B cell (primary cell): ENCODE measurements at regions not wholly inside any gene's neighbourhood (a gene's known extent, or its start where the extent isn't known, plus 50 kb on each side); places are given as distances from the start of the nearest gene placed in this dataset.
"Not testable (repeated sequence)": the region's sequence is repeated elsewhere in the genome, so short reads cannot be mapped to it uniquely, and the experiment has no call there.

ENCODE experiments used
- ATAC-seq: fragments of 200-7000 bp; cut with Tn5 transposase; one replicate; pipeline ENCODE4 v1.10.0; 2021; ENCODE audit warnings: low read depth, mild to moderate bottlenecking, moderate number of reproducible peaks, moderate library complexity
- CTCF ChIA-PET: fragments of 350-600 bp; sonication (Branson Sonifier 250); formaldehyde crosslinking; loops from one replicate; lab custom pipeline; 2021; ENCODE audit warnings: antibody characterized with exemption, inconsistent platforms; lab: Charles Lee
- POLR2A ChIA-PET: fragments of 350-600 bp; sonication (Branson Sonifier 250); formaldehyde crosslinking; loops from one replicate; lab custom pipeline; 2021; ENCODE audit warnings: antibody characterized with exemption; lab: Charles Lee
- DNase-seq: peaks from one replicate; pipeline ENCODE4 v3.0.0; 2013
- H2AFZ ChIP-seq: 2 replicates; pipeline ENCODE4 v1.6.1; 2012; ENCODE audit warnings: mild to moderate bottlenecking, low read depth, low read length; ENCODE audit not compliant: insufficient read depth, poor library complexity, severe bottlenecking
- H3K27ac ChIP-seq, 2 donors: 1 replicate in 1 of 2; 2 replicates in 1 of 2; pipeline ENCODE4 v1.5.1; 2012 to 2013; ENCODE audit warnings: low read length in 2 of 2, mild to moderate bottlenecking in 2 of 2, moderate library complexity in 1 of 2
- H3K27me3 ChIP-seq, 4 experiments: fragments of 200-600 bp in 1 of 4; sonication (generic) in 1 of 4; replicated peaks in 1 of 4; 1 replicate in 2 of 4; 2 replicates in 2 of 4; pipeline versions ENCODE4 v1.6.1 to v1.7.0; 2013 to 2016; ENCODE audit warnings: low read length in 3 of 4, mild to moderate bottlenecking in 2 of 4, mixed read lengths in 1 of 4, moderate library complexity in 1 of 4; ENCODE audit not compliant: insufficient read depth in 4 of 4, control insufficient read depth in 3 of 4; ENCODE audit errors: control extremely low read depth in 1 of 4
- H3K36me3 ChIP-seq, 2 experiments: replicated peaks in 1 of 2; 1 replicate in 1 of 2; 2 replicates in 1 of 2; pipeline versions ENCODE4 v1.6.1 to v1.7.1; 2013; ENCODE audit warnings: low read length in 1 of 2; ENCODE audit not compliant: insufficient read depth in 2 of 2, control insufficient read depth in 1 of 2; ENCODE audit errors: control extremely low read depth in 1 of 2, extremely low read depth in 1 of 2
- H3K4me1 ChIP-seq, 2 donors: fragments of 200-600 bp in 1 of 2; sonication (generic) in 1 of 2; 1 replicate in 1 of 2; 2 replicates in 1 of 2; pipeline versions ENCODE4 v1.5.1 to v1.6.1; 2013 to 2017; ENCODE audit warnings: low read length in 2 of 2; ENCODE audit not compliant: control insufficient read depth in 2 of 2, insufficient read depth in 2 of 2
- H3K4me2 ChIP-seq: replicated peaks from 2 replicates; pipeline ENCODE3; 2012; ENCODE audit warnings: mild to moderate bottlenecking, low read depth, low read length; ENCODE audit not compliant: poor library complexity, severe bottlenecking
- H3K4me3 ChIP-seq, 5 experiments: fragments of 200-600 bp in 1 of 5; sonication (generic) in 1 of 5; 1 replicate in 3 of 5; 2 replicates in 2 of 5; pipeline versions ENCODE4 v1.5.1 to v1.7.0; 2011 to 2016; ENCODE audit warnings: low read length in 4 of 5, mild to moderate bottlenecking in 4 of 5, low read depth in 2 of 5, control low read depth in 1 of 5, moderate library complexity in 1 of 5; ENCODE audit not compliant: insufficient read depth in 1 of 5; ENCODE audit errors: control extremely low read depth in 1 of 5, extremely low read depth in 1 of 5
- H3K79me2 ChIP-seq: fragments of 200-600 bp; sonication (generic); one replicate; pipeline ENCODE4 v1.6.0; 2016; ENCODE audit warnings: low read length; ENCODE audit not compliant: control insufficient read depth, insufficient read depth
- H3K9ac ChIP-seq: fragments of 200-600 bp; sonication (generic); 2 replicates; pipeline ENCODE4 v1.6.1; 2017; ENCODE audit warnings: mild to moderate bottlenecking, low read length, moderate library complexity
- H3K9me3 ChIP-seq, 3 donors: one replicate each; pipeline versions ENCODE4 v1.6.1 to v1.7.1; 2013; ENCODE audit warnings: low read length in 2 of 3; ENCODE audit not compliant: control insufficient read depth in 2 of 3, insufficient read depth in 1 of 3; ENCODE audit errors: control extremely low read depth in 1 of 3
- H4K20me1 ChIP-seq: 2 replicates; pipeline ENCODE4 v1.6.0; 2012; ENCODE audit warnings: mild to moderate bottlenecking, low read length; ENCODE audit not compliant: insufficient read depth, control insufficient read depth, poor library complexity, severe bottlenecking
- H3K27ac Mint-ChIP-seq: one replicate; pipeline ENCODE4 v1.8.0; 2021; ENCODE audit warnings: mixed read lengths
- H3K27me3 Mint-ChIP-seq: one replicate; pipeline ENCODE4 v1.8.0; 2021; ENCODE audit warnings: mixed read lengths
- H3K4me1 Mint-ChIP-seq: one replicate; pipeline ENCODE4 v1.8.0; 2021; ENCODE audit warnings: mixed read lengths
- H3K4me3 Mint-ChIP-seq: one replicate; pipeline ENCODE4 v1.8.0; 2021; ENCODE audit warnings: mixed read lengths
- H3K9me3 Mint-ChIP-seq: one replicate; pipeline ENCODE4 v1.8.0; 2022; ENCODE audit warnings: mixed read lengths; ENCODE audit not compliant: insufficient read depth
- CTCF ChIP-seq: fragments of 200-600 bp; IDR thresholded peaks from one replicate; pipeline ENCODE4 v1.8.0; 2022; ENCODE audit warnings: antibody characterized with exemption, mild to moderate bottlenecking
- EZH2 ChIP-seq: IDR thresholded peaks from 2 replicates; pipeline ENCODE4 v1.6.1; 2012; ENCODE audit warnings: borderline replicate concordance, low read depth, mild to moderate bottlenecking, moderate library complexity, low read length; ENCODE audit not compliant: insufficient read depth, poor library complexity, severe bottlenecking
- WGBS: methylation state at CpG from one replicate; pipeline ENCODE4 v1.1.5; 2013; ENCODE audit warnings: missing lambda C conversion rate; ENCODE audit not compliant: insufficient coverage; 5-methylcytosine and 5-hydroxymethylcytosine counted together
- intact Hi-C: fragments of 100-400 bp; cut with micrococcal nuclease; formaldehyde crosslinking; loops from one replicate; pipeline ENCODE4 v1.10.0; 2022

- H4K20me1 ChIP-seq, result no peaks in the 10 kb centered on the region
- H3K79me2 ChIP-seq, result no peaks in the 10 kb centered on the region
- H3K27me3 ChIP-seq, result no peaks in the 10 kb centered on the region
- H3K9me3 ChIP-seq, result peaks cover 0 to 13% (median 3%) of the 10 kb centered on the region in 3 donors
- Mint-ChIP-seq H3K4me1 (no peaks in the 10 kb centered on the region), H3K9me3 (no peaks in the 10 kb centered on the region), H3K4me3 (no peak overlapping the region), H3K27me3 (peaks cover 1% of the 10 kb centered on the region), H3K27ac (no peak overlapping the region)
- intact Hi-C loops, result no loop called here
- TF ChIP-seq EZH2 (no peak), CTCF (no peak)
- 96% methylated on average over 2 of the region's 3 CpGs for WGBS
- ChIA-PET CTCF (no interaction called here), POLR2A (no interaction called here)
- no peak overlapping the region for H3K4me2 ChIP-seq
- no peak overlapping the region for H3K4me3 ChIP-seq
- H3K36me3 ChIP-seq, result no peaks in the 10 kb centered on the region
- no peak overlapping the region for H3K9ac ChIP-seq
- no peak for DNase-seq
- H2AFZ ChIP-seq, result no peak overlapping the region
- H3K4me1 ChIP-seq, result no peaks in the 10 kb centered on the region
- ATAC-seq, result no peak
- H3K27ac ChIP-seq, result no peak overlapping the region
These were observed 58.0 kb upstream of the AUTS2 start for GRCh38 chr7:69540287-69540686.

- DNase-seq, H3K4me1 ChIP-seq, H2AFZ ChIP-seq, H4K20me1 ChIP-seq, H3K4me1 Mint-ChIP-seq, intact Hi-C loops, H3K9ac ChIP-seq, ATAC-seq, H3K27me3 ChIP-seq, H3K4me3 ChIP-seq, CTCF ChIA-PET, POLR2A ChIA-PET, H3K27me3 Mint-ChIP-seq, H3K4me2 ChIP-seq, H3K4me3 Mint-ChIP-seq, H3K79me2 ChIP-seq, H3K9me3 Mint-ChIP-seq, H3K36me3 ChIP-seq, H3K27ac Mint-ChIP-seq, H3K27ac ChIP-seq: not testable (repeated sequence)
- WGBS, result 100% methylated on average over 2 of the region's 6 CpGs
- H3K9me3 ChIP-seq, result peaks cover 0 to 13% (median 3%) of the 10 kb centered on the region in 3 donors
These were observed 56.4 kb upstream of the AUTS2 start for GRCh38 chr7:69541779-69542432.
